ENCODE measurements at regions not wholly inside any gene's neighbourhood (a gene's known extent, or its start where the extent isn't known, plus 50 kb on each side); places are given as distances from the start of the nearest gene placed in this dataset.

GRCh38 chr3:106365061-106365691, 496.4 kb upstream of the CBLB start:
- Histone ChIP-seq H3K9ac (ENCODE audit: extremely low read depth, low read length, poor library complexity, severe bottlenecking) (no peak overlapping the region), H3K27ac (ENCODE audit: low read depth, low read length) (no peak overlapping the region), H3K9me3 (ENCODE audit: control insufficient read depth, low read length) (no peaks in the 10 kb centered on the region), H3K36me3 (ENCODE audit: control insufficient read depth, insufficient read depth, low read length) (no peaks in the 10 kb centered on the region), H3K4me3 (ENCODE audit: low read length) (no peak overlapping the region), H3K4me1 (ENCODE audit: control insufficient read depth, insufficient read depth, low read length) (no peaks in the 10 kb centered on the region), H3K27me3 (ENCODE audit: control insufficient read depth, insufficient read depth, low read length, poor library complexity, severe bottlenecking) (no peaks in the 10 kb centered on the region)
- Mint-ChIP-seq H3K4me3 (no peak overlapping the region), H3K27ac (no peak overlapping the region), H3K36me3 (ENCODE audit: low read depth) (no peaks in the 10 kb centered on the region), H3K27me3 (ENCODE audit: insufficient read depth) (no peaks in the 10 kb centered on the region), H3K4me1 (no peaks in the 10 kb centered on the region), H3K9me3 (no peaks in the 10 kb centered on the region)
- TF ChIP-seq CTCF (conservative IDR thresholded peaks at IDR 0.05): no peak
- 88 to 100% methylated on average over 1 of the region's 1 CpG for WGBS, 2 experiments (ENCODE audit: insufficient coverage in 1 of 2, insufficient read length in 1 of 2)
- no peak for DNase-seq

GRCh38 chr3:106366352-106366751, 497.5 kb upstream of the CBLB start:
- no peaks in the 10 kb centered on the region for H3K9me3 Mint-ChIP-seq
- no peak overlapping the region for H3K4me3 ChIP-seq (ENCODE audit: low read length)

GRCh38 chr3:106367496-106367895, 498.7 kb upstream of the CBLB start:
- Histone ChIP-seq H3K9me3 (ENCODE audit: control insufficient read depth, low read length) (no peaks in the 10 kb centered on the region), H3K27ac (ENCODE audit: low read depth, low read length) (no peak overlapping the region), H3K4me1 (ENCODE audit: control insufficient read depth, insufficient read depth, low read length) (no peaks in the 10 kb centered on the region), H3K4me3 (ENCODE audit: low read length) (no peak overlapping the region), H3K9ac (ENCODE audit: extremely low read depth, low read length, poor library complexity, severe bottlenecking) (no peak overlapping the region), H3K36me3 (ENCODE audit: control insufficient read depth, insufficient read depth, low read length) (no peaks in the 10 kb centered on the region), H3K27me3 (ENCODE audit: control insufficient read depth, insufficient read depth, low read length, poor library complexity, severe bottlenecking) (no peaks in the 10 kb centered on the region)
- Mint-ChIP-seq H3K4me1 (no peaks in the 10 kb centered on the region), H3K36me3 (ENCODE audit: low read depth) (no peaks in the 10 kb centered on the region), H3K9me3 (no peaks in the 10 kb centered on the region), H3K27ac (no peak overlapping the region), H3K27me3 (ENCODE audit: insufficient read depth) (no peaks in the 10 kb centered on the region), H3K4me3 (no peak overlapping the region)
- 98 to 100% methylated on average over 2 of the region's 2 CpGs for WGBS, 2 experiments (ENCODE audit: insufficient coverage in 1 of 2, insufficient read length in 1 of 2)
- DNase-seq: no peak
- no peak for TF ChIP-seq CTCF (conservative IDR thresholded peaks at IDR 0.05)

More at GRCh38 chr3:106366352-106366751, 497.5 kb upstream of the CBLB start:
- Mint-ChIP-seq H3K4me3 (no peak overlapping the region), H3K27ac (no peak overlapping the region), H3K36me3 (ENCODE audit: low read depth) (no peaks in the 10 kb centered on the region), H3K27me3 (ENCODE audit: insufficient read depth) (no peaks in the 10 kb centered on the region), H3K4me1 (no peaks in the 10 kb centered on the region)
- no peaks in the 10 kb centered on the region for H3K36me3 ChIP-seq (ENCODE audit: control insufficient read depth, insufficient read depth, low read length)
- H3K4me1 ChIP-seq (ENCODE audit: control insufficient read depth, insufficient read depth, low read length): no peaks in the 10 kb centered on the region
- no peak overlapping the region for H3K9ac ChIP-seq (ENCODE audit: extremely low read depth, low read length, poor library complexity, severe bottlenecking)
- no peaks in the 10 kb centered on the region for H3K9me3 ChIP-seq (ENCODE audit: control insufficient read depth, low read length)
- DNase-seq: no peak
- TF ChIP-seq CTCF (conservative IDR thresholded peaks at IDR 0.05): no peak
- no peaks in the 10 kb centered on the region for H3K27me3 ChIP-seq (ENCODE audit: control insufficient read depth, insufficient read depth, low read length, poor library complexity, severe bottlenecking)
- no peak overlapping the region for H3K27ac ChIP-seq (ENCODE audit: low read depth, low read length)

All from endodermal cell (in vitro differentiated cells).